Occipital lobe (tissue), 1 donor: ENCODE measurements at regions not wholly inside any gene's neighbourhood (a gene's known extent, or its start where the extent isn't known, plus 50 kb on each side); places are given as distances from the start of the nearest gene placed in this dataset.

Experiments used
- DNase-seq: peaks from one replicate; lab custom pipeline; 2025; lab: John Stamatoyannopoulos, UW

GRCh38 chr14:87175175-87175574, 817.8 kb downstream of the GALC start:
- no peak for DNase-seq

GRCh38 chr14:87171141-87171540, 821.8 kb downstream of the GALC start:
- DNase-seq, result no peak

GRCh38 chr14:87170179-87170578, 822.8 kb downstream of the GALC start:
- DNase-seq, result no peak

GRCh38 chr14:87169362-87169761, 823.6 kb downstream of the GALC start:
- no peak for DNase-seq

- no peak for DNase-seq
These were observed 831.5 kb downstream of the GALC start for GRCh38 chr14:87161502-87161901.

- DNase-seq, result no peak
These were observed 832.0 kb downstream of the GALC start for GRCh38 chr14:87160989-87161388.

GRCh38 chr14:87158283-87158682, 834.7 kb downstream of the GALC start:
- DNase-seq, result no peak

- DNase-seq, result no peak
These were observed 836.1 kb downstream of the GALC start for GRCh38 chr14:87156878-87157277.

GRCh38 chr14:87155856-87156488, 837.0 kb downstream of the GALC start:
- DNase-seq, result no peak

GRCh38 chr14:87153901-87154300, 839.1 kb downstream of the GALC start:
- no peak for DNase-seq

GRCh38 chr14:87153391-87153790, 839.6 kb downstream of the GALC start:
- no peak for DNase-seq

GRCh38 chr14:87152693-87153092, 840.3 kb downstream of the GALC start:
- peak; percentile 19 for DNase-seq

- peak; percentile 27 for DNase-seq
These were observed 843.2 kb downstream of the GALC start for GRCh38 chr14:87149583-87150354.

GRCh38 chr14:87148655-87149054, 844.3 kb downstream of the GALC start:
- DNase-seq, result no peak

- DNase-seq, result no peak
These were observed 850.3 kb downstream of the GALC start for GRCh38 chr14:87142551-87143211.

GRCh38 chr14:87141801-87142200, 851.2 kb downstream of the GALC start:
- no peak for DNase-seq

- DNase-seq, result no peak
These were observed 853.7 kb downstream of the GALC start for GRCh38 chr14:87139299-87139698.

- DNase-seq, result no peak
These were observed 859.7 kb downstream of the GALC start for GRCh38 chr14:87133073-87133801.

GRCh38 chr14:87131879-87132278, 861.1 kb downstream of the GALC start:
- peak; percentile 28 for DNase-seq

GRCh38 chr14:87122166-87122565, 870.8 kb downstream of the GALC start:
- DNase-seq, result no peak

- no peak for DNase-seq
These were observed 871.3 kb downstream of the GALC start for GRCh38 chr14:87121716-87122115.

- no peak for DNase-seq
These were observed 877.7 kb downstream of the GALC start for GRCh38 chr14:87115234-87115633.
